ENCODE measurements at regions not wholly inside any gene's neighbourhood (a gene's known extent, or its start where the extent isn't known, plus 50 kb on each side); places are given as distances from the start of the nearest gene placed in this dataset.

DNA sequence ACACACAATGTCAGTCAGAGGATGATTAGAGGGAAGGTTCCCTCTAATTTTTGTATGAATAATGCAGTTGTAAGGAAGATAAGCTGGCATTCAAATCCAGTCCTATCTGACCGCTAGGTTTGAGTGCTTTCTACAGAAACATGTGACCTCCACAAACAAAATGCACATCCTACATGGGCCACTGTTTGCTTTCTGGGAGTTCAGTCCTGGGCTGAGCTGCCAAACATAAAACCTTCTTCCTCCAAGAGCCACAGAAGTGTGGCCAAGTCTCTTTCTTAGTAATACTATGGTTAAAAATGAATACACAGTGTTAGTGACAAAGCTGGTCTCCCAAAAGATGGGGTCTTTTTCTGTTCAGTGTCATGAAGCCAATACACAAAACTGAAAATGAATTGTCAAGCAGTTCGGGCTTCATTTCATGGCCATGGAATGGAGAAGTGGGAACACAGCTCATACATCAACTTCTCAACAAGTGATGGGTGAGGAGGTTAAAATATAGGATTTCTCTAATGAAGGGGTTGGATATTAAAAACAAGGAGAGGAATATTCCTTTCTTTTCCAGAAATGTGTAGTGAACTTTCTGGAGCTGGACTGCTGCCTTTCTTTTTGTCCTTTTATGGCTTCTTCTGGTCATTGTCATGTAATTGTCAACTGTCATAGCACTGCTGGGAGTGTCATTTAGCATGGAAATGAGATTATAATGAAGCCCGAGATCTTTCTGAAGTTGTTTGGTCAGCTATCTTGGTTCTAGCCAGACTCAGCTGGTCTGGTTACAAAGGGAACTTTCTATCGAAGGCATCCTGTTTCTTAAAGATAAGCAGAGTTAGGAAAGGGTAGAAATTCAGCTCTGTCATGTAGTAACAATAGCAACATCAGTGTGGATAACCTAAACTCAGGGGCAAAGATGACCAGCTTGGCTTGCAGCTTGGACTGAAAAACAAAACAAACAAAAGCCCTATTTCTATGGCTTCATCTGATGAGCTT lies 135.1 kb downstream of the CHD1L start:
- no peak for TF ChIP-seq TP53 (CRISPR knock-in tag; IDR thresholded peaks at IDR 0.05)
- TF ChIP-seq CREM (CRISPR knock-in tag; IDR thresholded peaks at IDR 0.05): no peak
- TF ChIP-seq, protein P1, sequence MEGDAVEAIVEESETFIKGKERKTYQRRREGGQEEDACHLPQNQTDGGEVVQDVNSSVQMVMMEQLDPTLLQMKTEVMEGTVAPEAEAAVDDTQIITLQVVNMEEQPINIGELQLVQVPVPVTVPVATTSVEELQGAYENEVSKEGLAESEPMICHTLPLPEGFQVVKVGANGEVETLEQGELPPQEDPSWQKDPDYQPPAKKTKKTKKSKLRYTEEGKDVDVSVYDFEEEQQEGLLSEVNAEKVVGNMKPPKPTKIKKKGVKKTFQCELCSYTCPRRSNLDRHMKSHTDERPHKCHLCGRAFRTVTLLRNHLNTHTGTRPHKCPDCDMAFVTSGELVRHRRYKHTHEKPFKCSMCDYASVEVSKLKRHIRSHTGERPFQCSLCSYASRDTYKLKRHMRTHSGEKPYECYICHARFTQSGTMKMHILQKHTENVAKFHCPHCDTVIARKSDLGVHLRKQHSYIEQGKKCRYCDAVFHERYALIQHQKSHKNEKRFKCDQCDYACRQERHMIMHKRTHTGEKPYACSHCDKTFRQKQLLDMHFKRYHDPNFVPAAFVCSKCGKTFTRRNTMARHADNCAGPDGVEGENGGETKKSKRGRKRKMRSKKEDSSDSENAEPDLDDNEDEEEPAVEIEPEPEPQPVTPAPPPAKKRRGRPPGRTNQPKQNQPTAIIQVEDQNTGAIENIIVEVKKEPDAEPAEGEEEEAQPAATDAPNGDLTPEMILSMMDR (IDR thresholded peaks at IDR 0.05): no peak
- TF ChIP-seq TEAD4 (CRISPR knock-in tag; IDR thresholded peaks at IDR 0.05): no peak
- TF ChIP-seq USF2 (CRISPR knock-in tag; IDR thresholded peaks at IDR 0.05): no peak
- TF ChIP-seq NFE2L1 (CRISPR knock-in tag; IDR thresholded peaks at IDR 0.05): no peak
- TF ChIP-seq MXD4 (CRISPR knock-in tag; IDR thresholded peaks at IDR 0.05; ENCODE audit: borderline replicate concordance): no peak
- TF ChIP-seq, protein P2, sequence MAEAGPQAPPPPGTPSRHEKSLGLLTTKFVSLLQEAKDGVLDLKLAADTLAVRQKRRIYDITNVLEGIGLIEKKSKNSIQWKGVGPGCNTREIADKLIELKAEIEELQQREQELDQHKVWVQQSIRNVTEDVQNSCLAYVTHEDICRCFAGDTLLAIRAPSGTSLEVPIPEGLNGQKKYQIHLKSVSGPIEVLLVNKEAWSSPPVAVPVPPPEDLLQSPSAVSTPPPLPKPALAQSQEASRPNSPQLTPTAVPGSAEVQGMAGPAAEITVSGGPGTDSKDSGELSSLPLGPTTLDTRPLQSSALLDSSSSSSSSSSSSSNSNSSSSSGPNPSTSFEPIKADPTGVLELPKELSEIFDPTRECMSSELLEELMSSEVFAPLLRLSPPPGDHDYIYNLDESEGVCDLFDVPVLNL (CRISPR knock-in tag; IDR thresholded peaks at IDR 0.05; ENCODE audit: borderline replicate concordance, low read depth): no peak
- TF ChIP-seq, protein P3, sequence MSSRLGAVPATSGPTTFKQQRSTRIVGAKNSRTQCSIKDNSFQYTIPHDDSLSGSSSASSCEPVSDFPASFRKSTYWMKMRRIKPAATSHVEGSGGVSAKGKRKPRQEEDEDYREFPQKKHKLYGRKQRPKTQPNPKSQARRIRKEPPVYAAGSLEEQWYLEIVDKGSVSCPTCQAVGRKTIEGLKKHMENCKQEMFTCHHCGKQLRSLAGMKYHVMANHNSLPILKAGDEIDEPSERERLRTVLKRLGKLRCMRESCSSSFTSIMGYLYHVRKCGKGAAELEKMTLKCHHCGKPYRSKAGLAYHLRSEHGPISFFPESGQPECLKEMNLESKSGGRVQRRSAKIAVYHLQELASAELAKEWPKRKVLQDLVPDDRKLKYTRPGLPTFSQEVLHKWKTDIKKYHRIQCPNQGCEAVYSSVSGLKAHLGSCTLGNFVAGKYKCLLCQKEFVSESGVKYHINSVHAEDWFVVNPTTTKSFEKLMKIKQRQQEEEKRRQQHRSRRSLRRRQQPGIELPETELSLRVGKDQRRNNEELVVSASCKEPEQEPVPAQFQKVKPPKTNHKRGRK (CRISPR knock-in tag; IDR thresholded peaks at IDR 0.05; ENCODE audit: borderline replicate concordance): no peak
